ENCODE measurements at regions not wholly inside any gene's neighbourhood (a gene's known extent, or its start where the extent isn't known, plus 50 kb on each side); places are given as distances from the start of the nearest gene placed in this dataset.

GRCh38 chr13:109963384-109963783 lies 177.0 kb upstream of the IRS2 start:
- no peak overlapping the region for H3K27ac ChIP-seq
- no peak for TF ChIP-seq CTCF (conservative IDR thresholded peaks at IDR 0.05)

DNA sequence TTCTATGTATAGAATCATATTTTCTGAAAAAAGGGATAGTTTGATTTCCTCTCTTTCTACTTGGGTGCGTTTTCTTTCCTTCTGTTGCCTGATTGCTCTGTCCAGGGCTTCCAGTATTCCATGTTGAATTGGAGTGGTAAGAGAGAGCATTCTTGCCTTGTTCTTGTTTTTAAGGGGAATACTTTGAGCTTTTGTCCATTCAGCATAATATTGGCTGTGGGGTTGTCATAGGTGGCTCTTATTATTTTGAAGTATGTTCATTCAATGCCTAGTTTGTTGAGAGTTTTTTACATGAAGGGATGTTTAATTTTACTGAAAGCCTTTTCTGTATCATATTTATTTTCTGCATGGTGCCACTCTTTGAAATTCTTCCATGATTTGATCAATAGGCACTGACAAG lies 173.5 kb upstream of the IRS2 start:
- no peak overlapping the region for H3K27ac ChIP-seq
- no peak for TF ChIP-seq CTCF (conservative IDR thresholded peaks at IDR 0.05)

GRCh38 chr13:109957875-109958274 lies 171.5 kb upstream of the IRS2 start:
- H3K27ac ChIP-seq = no peak overlapping the region
- no peak for TF ChIP-seq CTCF (conservative IDR thresholded peaks at IDR 0.05)

DNA sequence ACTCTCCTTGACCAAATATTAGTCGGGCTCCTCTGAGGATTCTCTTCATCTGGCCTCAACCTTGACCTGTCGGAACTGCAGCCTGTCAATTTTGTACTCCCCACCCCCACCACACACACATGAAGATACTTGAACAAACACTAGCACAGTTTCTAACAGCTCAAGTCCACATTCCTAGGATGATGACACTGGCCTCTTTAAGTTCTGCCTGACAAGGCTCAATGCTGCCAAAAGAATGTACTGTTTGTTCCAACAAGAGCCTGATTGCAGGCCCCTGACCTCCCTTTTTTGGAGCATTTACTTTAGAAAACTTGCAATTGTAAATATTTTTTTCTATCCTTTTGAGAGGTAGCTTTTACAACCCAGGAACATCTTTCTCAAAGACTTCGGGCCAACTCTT lies 169.2 kb upstream of the IRS2 start:
- no peak for TF ChIP-seq CTCF (conservative IDR thresholded peaks at IDR 0.05)
- peak overlapping the region; percentile 62 for H3K27ac ChIP-seq

- H3K27ac ChIP-seq = peak overlapping the region; percentile 62
- TF ChIP-seq CTCF (conservative IDR thresholded peaks at IDR 0.05) = no peak
These were observed 168.1 kb upstream of the IRS2 start for GRCh38 chr13:109954441-109954840.

- H3K27ac ChIP-seq = no peak overlapping the region
- TF ChIP-seq CTCF (conservative IDR thresholded peaks at IDR 0.05) = no peak
These were observed 165.1 kb upstream of the IRS2 start for GRCh38 chr13:109951491-109951890.

DNA sequence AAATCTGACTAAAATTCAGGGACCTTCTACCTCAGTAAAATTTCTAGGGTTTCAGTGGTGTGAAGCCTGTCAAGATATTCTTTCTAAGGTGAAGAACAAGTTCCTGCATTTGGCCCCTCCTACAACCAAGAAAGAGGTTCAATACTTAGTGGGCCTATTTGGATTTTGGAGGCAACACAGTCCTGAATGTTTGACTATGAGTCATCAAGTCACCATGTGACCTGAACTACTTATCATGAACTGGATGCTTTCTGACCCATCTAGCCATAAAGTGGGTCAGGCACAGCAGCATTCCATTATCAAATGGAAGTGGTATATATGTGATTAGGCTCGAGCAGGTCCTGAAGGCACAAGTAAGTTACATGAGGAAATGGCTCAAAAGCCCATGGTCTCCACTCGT lies 163.0 kb upstream of the IRS2 start:
- no peak overlapping the region for H3K27ac ChIP-seq
- TF ChIP-seq CTCF (conservative IDR thresholded peaks at IDR 0.05) = no peak

- no peak overlapping the region for H3K27ac ChIP-seq
- TF ChIP-seq CTCF (conservative IDR thresholded peaks at IDR 0.05) = no peak
These were observed 160.6 kb upstream of the IRS2 start for GRCh38 chr13:109947006-109947405.

Data from VCaP (cell line).